Neural cell (in vitro differentiated cells): ENCODE measurements at regions not wholly inside any gene's neighbourhood (a gene's known extent, or its start where the extent isn't known, plus 50 kb on each side); places are given as distances from the start of the nearest gene placed in this dataset.

Experiments
- EP300 ChIP-seq: fragments of 450-650 bp; conservative IDR thresholded peaks from 2 replicates; pipeline ENCODE4 v1.6.1; 2014; ENCODE audit warnings: antibody characterized with exemption, mild to moderate bottlenecking, moderate library complexity; ENCODE audit not compliant: poor library complexity, severe bottlenecking
- EZH2 ChIP-seq: fragments of 200-600, 300-800 bp; shearing (Covaris generic), sonication (generic); IDR thresholded peaks from 2 replicates; pipeline ENCODE4 v1.6.1; 2014; ENCODE audit warnings: antibody characterized with exemption, low read length, borderline replicate concordance, mild to moderate bottlenecking; ENCODE audit not compliant: insufficient read depth, poor library complexity, severe bottlenecking
- POLR2AphosphoS5 ChIP-seq: IDR thresholded peaks from 2 replicates; pipeline ENCODE4 v1.6.1; 2012
- RAD21 ChIP-seq: fragments of 450-650 bp; conservative IDR thresholded peaks from 2 replicates; pipeline ENCODE4 v1.6.1; 2014; ENCODE audit warnings: antibody characterized with exemption, mild to moderate bottlenecking, moderate library complexity
- SMC3 ChIP-seq: fragments of 450-650 bp; conservative IDR thresholded peaks from 2 replicates; pipeline ENCODE4 v1.6.1; 2014; ENCODE audit warnings: antibody characterized with exemption, mild to moderate bottlenecking, moderate library complexity; ENCODE audit not compliant: poor library complexity
- TAF1 ChIP-seq: IDR thresholded peaks from 2 replicates; pipeline ENCODE4 v1.6.1; 2012; ENCODE audit warnings: low read depth
- TF ChIP-seq, protein P1 (sequence below): fragments of 450-650 bp; IDR thresholded peaks from 2 replicates; pipeline ENCODE4 v1.5.1; 2014; ENCODE audit warnings: antibody characterized with exemption, mild to moderate bottlenecking, moderate library complexity; ENCODE audit not compliant: poor library complexity, severe bottlenecking
- TF ChIP-seq, protein P2 (sequence below): IDR thresholded peaks from 2 replicates; pipeline ENCODE4 v1.6.1; 2012; ENCODE audit warnings: borderline replicate concordance

- TF ChIP-seq, protein P1, sequence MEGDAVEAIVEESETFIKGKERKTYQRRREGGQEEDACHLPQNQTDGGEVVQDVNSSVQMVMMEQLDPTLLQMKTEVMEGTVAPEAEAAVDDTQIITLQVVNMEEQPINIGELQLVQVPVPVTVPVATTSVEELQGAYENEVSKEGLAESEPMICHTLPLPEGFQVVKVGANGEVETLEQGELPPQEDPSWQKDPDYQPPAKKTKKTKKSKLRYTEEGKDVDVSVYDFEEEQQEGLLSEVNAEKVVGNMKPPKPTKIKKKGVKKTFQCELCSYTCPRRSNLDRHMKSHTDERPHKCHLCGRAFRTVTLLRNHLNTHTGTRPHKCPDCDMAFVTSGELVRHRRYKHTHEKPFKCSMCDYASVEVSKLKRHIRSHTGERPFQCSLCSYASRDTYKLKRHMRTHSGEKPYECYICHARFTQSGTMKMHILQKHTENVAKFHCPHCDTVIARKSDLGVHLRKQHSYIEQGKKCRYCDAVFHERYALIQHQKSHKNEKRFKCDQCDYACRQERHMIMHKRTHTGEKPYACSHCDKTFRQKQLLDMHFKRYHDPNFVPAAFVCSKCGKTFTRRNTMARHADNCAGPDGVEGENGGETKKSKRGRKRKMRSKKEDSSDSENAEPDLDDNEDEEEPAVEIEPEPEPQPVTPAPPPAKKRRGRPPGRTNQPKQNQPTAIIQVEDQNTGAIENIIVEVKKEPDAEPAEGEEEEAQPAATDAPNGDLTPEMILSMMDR = no peak
- TF ChIP-seq POLR2AphosphoS5 (no peak), EZH2 (no peak), SMC3 (no peak), RAD21 (no peak), TAF1 (no peak), EP300 (no peak)
- TF ChIP-seq, protein P2, sequence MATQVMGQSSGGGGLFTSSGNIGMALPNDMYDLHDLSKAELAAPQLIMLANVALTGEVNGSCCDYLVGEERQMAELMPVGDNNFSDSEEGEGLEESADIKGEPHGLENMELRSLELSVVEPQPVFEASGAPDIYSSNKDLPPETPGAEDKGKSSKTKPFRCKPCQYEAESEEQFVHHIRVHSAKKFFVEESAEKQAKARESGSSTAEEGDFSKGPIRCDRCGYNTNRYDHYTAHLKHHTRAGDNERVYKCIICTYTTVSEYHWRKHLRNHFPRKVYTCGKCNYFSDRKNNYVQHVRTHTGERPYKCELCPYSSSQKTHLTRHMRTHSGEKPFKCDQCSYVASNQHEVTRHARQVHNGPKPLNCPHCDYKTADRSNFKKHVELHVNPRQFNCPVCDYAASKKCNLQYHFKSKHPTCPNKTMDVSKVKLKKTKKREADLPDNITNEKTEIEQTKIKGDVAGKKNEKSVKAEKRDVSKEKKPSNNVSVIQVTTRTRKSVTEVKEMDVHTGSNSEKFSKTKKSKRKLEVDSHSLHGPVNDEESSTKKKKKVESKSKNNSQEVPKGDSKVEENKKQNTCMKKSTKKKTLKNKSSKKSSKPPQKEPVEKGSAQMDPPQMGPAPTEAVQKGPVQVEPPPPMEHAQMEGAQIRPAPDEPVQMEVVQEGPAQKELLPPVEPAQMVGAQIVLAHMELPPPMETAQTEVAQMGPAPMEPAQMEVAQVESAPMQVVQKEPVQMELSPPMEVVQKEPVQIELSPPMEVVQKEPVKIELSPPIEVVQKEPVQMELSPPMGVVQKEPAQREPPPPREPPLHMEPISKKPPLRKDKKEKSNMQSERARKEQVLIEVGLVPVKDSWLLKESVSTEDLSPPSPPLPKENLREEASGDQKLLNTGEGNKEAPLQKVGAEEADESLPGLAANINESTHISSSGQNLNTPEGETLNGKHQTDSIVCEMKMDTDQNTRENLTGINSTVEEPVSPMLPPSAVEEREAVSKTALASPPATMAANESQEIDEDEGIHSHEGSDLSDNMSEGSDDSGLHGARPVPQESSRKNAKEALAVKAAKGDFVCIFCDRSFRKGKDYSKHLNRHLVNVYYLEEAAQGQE = no peak
Observed at GRCh38 chr6:169964486-169965180, 213.2 kb downstream of the ERMARD start.
